Pancreas (tissue), 10 donors: ENCODE measurements at regions not wholly inside any gene's neighbourhood (a gene's known extent, or its start where the extent isn't known, plus 50 kb on each side); places are given as distances from the start of the nearest gene placed in this dataset.

Experiments used
- ATAC-seq, 4 donors: fragments of 200-7000 bp; cut with Tn5 transposase; one replicate each; pipeline versions ENCODE4 v1.8.0 to v1.9.1; 2020; ENCODE audit warnings: mild to moderate bottlenecking in 4 of 4, moderate library complexity in 4 of 4
- DNase-seq, 6 donors: peaks; one replicate each; pipeline ENCODE4 v3.0.0-alpha.2; 2020
- FAIRE-seq: peaks from 2 replicates; lab custom pipeline; 2012; peaks lifted over from hg19 to GRCh38; lab: Jason Lieb, UNC
- H3K27ac ChIP-seq, 4 donors: fragments of 200-600 bp; sonication (generic); 1 replicate in 3 of 4; 2 replicates in 1 of 4; pipeline versions ENCODE4 v1.5.0 to v1.8.0; 2020
- H3K27me3 ChIP-seq, 4 donors: fragments of 200-600 bp; one replicate each; pipeline ENCODE4 v1.8.0; 2021
- H3K36me3 ChIP-seq, 3 donors: fragments of 200-600 bp; sonication (generic) in 1 of 3; one replicate each; pipeline versions ENCODE4 v1.5.0 to v1.8.0; 2020 to 2021
- H3K4me1 ChIP-seq, 3 donors: fragments of 200-600 bp; one replicate each; pipeline ENCODE4 v1.8.0; 2021
- H3K4me3 ChIP-seq, 4 donors: fragments of 200-600 bp; sonication (generic) in 2 of 4; one replicate each; pipeline versions ENCODE4 v1.5.0 to v1.8.0; 2020 to 2021
- H3K9me3 ChIP-seq, 4 donors: fragments of 200-600 bp; one replicate each; pipeline ENCODE4 v1.8.0; 2021
- WGBS, 2 donors: extraction: QIAGEN DNeasy Blood & Tissue Kit; methylation state at CpG; one replicate each; pipeline ENCODE4 v1.1.7; 2013; 5-methylcytosine and 5-hydroxymethylcytosine counted together
- intact Hi-C, 3 donors: fragments of 100-400 bp; cut with DNase I; formaldehyde crosslinking; loops; one replicate each; pipeline versions ENCODE4 v1.11.1 to v1.14.2; 2022
- TF ChIP-seq, protein P1 (sequence below), 4 donors: fragments of 200-600 bp; sonication (generic) in 3 of 4; IDR thresholded peaks; one replicate each; pipeline versions ENCODE4 v1.5.0 to v1.8.0; 2021; ENCODE audit warnings: antibody characterized with exemption in 4 of 4
- donor health status: healthy with polysubstance abuse.
- donor health status: DM: no; HTN: no; CAD: no; lungs with moderate emphysema.
- donor health status: DM: no; HTN: no; CAD: no.
- donor health status: control.
- donor health status: control.
- donor health status: Bipolar disorder and iron deficiency.
- donor health status: DM: yes; HTN: yes; CAD: no.
- donor health status: DM: no; HTN: no; CAD: no.
- donor health status: DM: no; HTN: no; CAD: no.
- donor health status: DM: yes; HTN: yes; CAD: no.

- WGBS, 2 donors: 65 to 70% methylated on average over 4 of the region's 4 CpGs
- no peak overlapping the region for H3K4me3 ChIP-seq
- intact Hi-C loops: no loop called here
- no peak overlapping the region for H3K27ac ChIP-seq
- no peaks in the 10 kb centered on the region for H3K27me3 ChIP-seq
- no peak for FAIRE-seq
- no peaks in the 10 kb centered on the region for H3K4me1 ChIP-seq
- ATAC-seq: no peak
- no peaks in the 10 kb centered on the region for H3K36me3 ChIP-seq
- H3K9me3 ChIP-seq: no peaks in the 10 kb centered on the region
- no peak for DNase-seq
- TF ChIP-seq, protein P1, sequence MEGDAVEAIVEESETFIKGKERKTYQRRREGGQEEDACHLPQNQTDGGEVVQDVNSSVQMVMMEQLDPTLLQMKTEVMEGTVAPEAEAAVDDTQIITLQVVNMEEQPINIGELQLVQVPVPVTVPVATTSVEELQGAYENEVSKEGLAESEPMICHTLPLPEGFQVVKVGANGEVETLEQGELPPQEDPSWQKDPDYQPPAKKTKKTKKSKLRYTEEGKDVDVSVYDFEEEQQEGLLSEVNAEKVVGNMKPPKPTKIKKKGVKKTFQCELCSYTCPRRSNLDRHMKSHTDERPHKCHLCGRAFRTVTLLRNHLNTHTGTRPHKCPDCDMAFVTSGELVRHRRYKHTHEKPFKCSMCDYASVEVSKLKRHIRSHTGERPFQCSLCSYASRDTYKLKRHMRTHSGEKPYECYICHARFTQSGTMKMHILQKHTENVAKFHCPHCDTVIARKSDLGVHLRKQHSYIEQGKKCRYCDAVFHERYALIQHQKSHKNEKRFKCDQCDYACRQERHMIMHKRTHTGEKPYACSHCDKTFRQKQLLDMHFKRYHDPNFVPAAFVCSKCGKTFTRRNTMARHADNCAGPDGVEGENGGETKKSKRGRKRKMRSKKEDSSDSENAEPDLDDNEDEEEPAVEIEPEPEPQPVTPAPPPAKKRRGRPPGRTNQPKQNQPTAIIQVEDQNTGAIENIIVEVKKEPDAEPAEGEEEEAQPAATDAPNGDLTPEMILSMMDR (IDR thresholded peaks at IDR 0.05): no peak
Observed at GRCh38 chr7:49320083-49320482, 395.7 kb downstream of the CDC14C start.

DNA sequence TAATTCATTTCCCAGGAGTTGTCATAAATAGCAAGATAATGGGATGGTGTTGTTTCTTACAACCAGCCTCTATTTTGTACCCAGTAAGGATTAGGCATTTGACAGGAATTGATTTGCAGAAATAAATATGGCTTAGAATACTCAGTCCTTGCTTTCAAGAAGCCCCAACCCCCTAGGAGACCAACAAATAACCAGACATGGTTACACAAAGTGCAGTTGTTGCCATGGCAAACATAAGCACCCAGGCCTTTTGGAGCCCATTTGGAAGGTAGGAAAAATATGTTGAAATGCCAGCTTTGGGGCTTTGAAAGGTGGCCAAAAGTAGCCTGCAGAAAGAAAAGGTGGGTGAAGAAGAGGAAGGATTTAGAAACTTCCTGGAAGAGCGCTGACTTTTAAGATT is 397.5 kb downstream of the CDC14C start:
- intact Hi-C loops: no loop called here
- TF ChIP-seq, protein P1 (IDR thresholded peaks at IDR 0.05): no peak
- 83 to 92% methylated on average over 1 of the region's 1 CpG for WGBS, 2 donors
- H3K27ac ChIP-seq: no peak overlapping the region
- H3K4me1 ChIP-seq: no peaks in the 10 kb centered on the region
- ATAC-seq (no peak), FAIRE-seq (no peak), DNase-seq (no peak)
- no peaks in the 10 kb centered on the region for H3K27me3 ChIP-seq
- H3K36me3 ChIP-seq: no peaks in the 10 kb centered on the region
- H3K4me3 ChIP-seq: no peak overlapping the region
- no peaks in the 10 kb centered on the region for H3K9me3 ChIP-seq

- DNase-seq (no peak), FAIRE-seq (no peak), ATAC-seq (no peak)
- H3K27ac ChIP-seq: no peak overlapping the region
- no peak overlapping the region for H3K4me3 ChIP-seq
- H3K4me1 ChIP-seq: no peaks in the 10 kb centered on the region
- no peaks in the 10 kb centered on the region for H3K9me3 ChIP-seq
- intact Hi-C loops: no loop called here
- H3K36me3 ChIP-seq: no peaks in the 10 kb centered on the region
- H3K27me3 ChIP-seq: no peaks in the 10 kb centered on the region
- TF ChIP-seq, protein P1 (IDR thresholded peaks at IDR 0.05): no peak
Observed at GRCh38 chr7:49322476-49322875, 398.1 kb downstream of the CDC14C start.

GRCh38 chr7:49324040-49324439 is 399.7 kb downstream of the CDC14C start:
- no peaks in the 10 kb centered on the region for H3K9me3 ChIP-seq
- H3K36me3 ChIP-seq: no peaks in the 10 kb centered on the region
- no peak for ATAC-seq
- TF ChIP-seq, protein P1 (IDR thresholded peaks at IDR 0.05): no peak
- H3K27ac ChIP-seq: no peak overlapping the region
- H3K27me3 ChIP-seq: no peaks in the 10 kb centered on the region
- 48 to 56% methylated on average over 3 of the region's 3 CpGs for WGBS, 2 donors
- intact Hi-C loops: no loop called here
- H3K4me3 ChIP-seq: no peak overlapping the region
- FAIRE-seq: no peak
- DNase-seq: no peak
- no peaks in the 10 kb centered on the region for H3K4me1 ChIP-seq

- Histone ChIP-seq H3K27ac (no peak overlapping the region), H3K9me3 (no peaks in the 10 kb centered on the region), H3K27me3 (no peaks in the 10 kb centered on the region), H3K4me1 (no peaks in the 10 kb centered on the region), H3K4me3 (no peak overlapping the region), H3K36me3 (no peaks in the 10 kb centered on the region)
- FAIRE-seq: no peak
- 37 to 58% methylated on average over 1 of the region's 1 CpG for WGBS, 2 donors
- TF ChIP-seq, protein P1 (IDR thresholded peaks at IDR 0.05): no peak
- intact Hi-C loops: no loop called here
- no peak for ATAC-seq
- no peak for DNase-seq
Observed at GRCh38 chr7:49324707-49325106, 400.4 kb downstream of the CDC14C start.
